ENCODE measurements at regions not wholly inside any gene's neighbourhood (a gene's known extent, or its start where the extent isn't known, plus 50 kb on each side); places are given as distances from the start of the nearest gene placed in this dataset.

GRCh38 chr5:100260968-100261367 is 274.2 kb upstream of the FAM174A start:
- Histone ChIP-seq H3K4me2 (ENCODE audit: low read length) (no peak overlapping the region), H4K20me1 (ENCODE audit: insufficient read depth) (no peaks in the 10 kb centered on the region; the same call in 1 of the 2 replicates), H2AFZ (ENCODE audit: low read depth, low read length, poor library complexity, severe bottlenecking) (no peak overlapping the region), H3K36me3 (ENCODE audit: control insufficient read depth in 1 of 2, insufficient read depth in 2 of 2, low read length in 2 of 2) (no peaks in the 10 kb centered on the region), H3K9ac (ENCODE audit: low read length) (no peak overlapping the region), H3K9me2 (ENCODE audit: insufficient read depth) (no peaks in the 10 kb centered on the region), H3K27ac (ENCODE audit: low read depth, low read length) (no peak overlapping the region), H3K27me3 (ENCODE audit: insufficient read depth, low read length) (no peaks in the 10 kb centered on the region), H3K9me3 (ENCODE audit: control insufficient read depth in 1 of 2, insufficient read depth in 1 of 2, low read depth in 1 of 2, low read length in 2 of 2) (no peaks in the 10 kb centered on the region), H3K4me3 (replicated peaks in 1 of 2; ENCODE audit: low read depth in 1 of 2, low read length in 2 of 2) (no peak overlapping the region), H3K79me2 (ENCODE audit: insufficient read depth, low read length) (no peaks in the 10 kb centered on the region), H3K4me1 (ENCODE audit: control insufficient read depth in 1 of 2, insufficient read depth in 2 of 2, low read length in 2 of 2) (no peaks in the 10 kb centered on the region)
- TF ChIP-seq SP1 (IDR thresholded peaks at IDR 0.05; ENCODE audit: low read depth): no peak
- ChIA-PET POLR2A (no interaction called here), RAD21 (ENCODE audit: low non-redundant PET in 1 of 2, low total read pairs in 2 of 2, uncharacterized antibody in 2 of 2, unreplicated experiment in 2 of 2) (interaction anchor here in 1 of 2 experiments (0.6 kb wide), 1 partner anchor 84 kb away, joined by 3 read pairs; no protein-coding TSS in a partner anchor), CTCF (no interaction called here)
- no peak for ATAC-seq
- BruUV-seq (replicated peaks): no TSS peak
- intact Hi-C loops (cut with micrococcal nuclease): no loop called here
- no peak for DNase-seq (ENCODE audit: low read depth, low spot score)

GRCh38 chr5:100252944-100253343 is 282.2 kb upstream of the FAM174A start:
- no peaks in the 10 kb centered on the region for H3K27me3 ChIP-seq (ENCODE audit: insufficient read depth, low read length)
- H3K4me2 ChIP-seq (ENCODE audit: low read length): no peak overlapping the region
- H3K9ac ChIP-seq (ENCODE audit: low read length): no peak overlapping the region
- TF ChIP-seq EGR1 (IDR thresholded peaks at IDR 0.05; ENCODE audit: low read depth): no peak
- TF ChIP-seq, protein P1, sequence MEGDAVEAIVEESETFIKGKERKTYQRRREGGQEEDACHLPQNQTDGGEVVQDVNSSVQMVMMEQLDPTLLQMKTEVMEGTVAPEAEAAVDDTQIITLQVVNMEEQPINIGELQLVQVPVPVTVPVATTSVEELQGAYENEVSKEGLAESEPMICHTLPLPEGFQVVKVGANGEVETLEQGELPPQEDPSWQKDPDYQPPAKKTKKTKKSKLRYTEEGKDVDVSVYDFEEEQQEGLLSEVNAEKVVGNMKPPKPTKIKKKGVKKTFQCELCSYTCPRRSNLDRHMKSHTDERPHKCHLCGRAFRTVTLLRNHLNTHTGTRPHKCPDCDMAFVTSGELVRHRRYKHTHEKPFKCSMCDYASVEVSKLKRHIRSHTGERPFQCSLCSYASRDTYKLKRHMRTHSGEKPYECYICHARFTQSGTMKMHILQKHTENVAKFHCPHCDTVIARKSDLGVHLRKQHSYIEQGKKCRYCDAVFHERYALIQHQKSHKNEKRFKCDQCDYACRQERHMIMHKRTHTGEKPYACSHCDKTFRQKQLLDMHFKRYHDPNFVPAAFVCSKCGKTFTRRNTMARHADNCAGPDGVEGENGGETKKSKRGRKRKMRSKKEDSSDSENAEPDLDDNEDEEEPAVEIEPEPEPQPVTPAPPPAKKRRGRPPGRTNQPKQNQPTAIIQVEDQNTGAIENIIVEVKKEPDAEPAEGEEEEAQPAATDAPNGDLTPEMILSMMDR (IDR thresholded peaks at IDR 0.05 in 2 of 3, conservative IDR thresholded peaks at IDR 0.05 in 1 of 3; ENCODE audit: borderline replicate concordance in 1 of 3, insufficient read depth in 1 of 3, low read depth in 2 of 3, low read length in 2 of 3): no peak
- no peak for TF ChIP-seq JUND (IDR thresholded peaks at IDR 0.05)
- no peak for TF ChIP-seq ZNF274 (IDR thresholded peaks at IDR 0.05; ENCODE audit: low read depth, low read length)
- TF ChIP-seq CBX3 (IDR thresholded peaks at IDR 0.05; ENCODE audit: low read depth): no peak
- no peak for TF ChIP-seq ELF1 (IDR thresholded peaks at IDR 0.05; ENCODE audit: borderline replicate concordance, low read depth)
- no peak for TF ChIP-seq EZH2phosphoT487 (IDR thresholded peaks at IDR 0.05; ENCODE audit: borderline replicate concordance)
- TF ChIP-seq TCF7L2 (IDR thresholded peaks at IDR 0.05; ENCODE audit: borderline replicate concordance, extremely low read depth, insufficient read depth, insufficient read length): no peak
- no peaks in the 10 kb centered on the region for H3K36me3 ChIP-seq (ENCODE audit: control insufficient read depth in 1 of 2, insufficient read depth in 2 of 2, low read length in 2 of 2)
- DNase-seq (ENCODE audit: low read depth, low spot score) (no peak), ATAC-seq (no peak)
- H3K9me3 ChIP-seq (ENCODE audit: control insufficient read depth in 1 of 2, insufficient read depth in 1 of 2, low read depth in 1 of 2, low read length in 2 of 2): no peaks in the 10 kb centered on the region
- no peak overlapping the region for H2AFZ ChIP-seq (ENCODE audit: low read depth, low read length, poor library complexity, severe bottlenecking)
- no peak overlapping the region for H3K4me3 ChIP-seq (replicated peaks in 1 of 2; ENCODE audit: low read depth in 1 of 2, low read length in 2 of 2)
- H3K9me2 ChIP-seq (ENCODE audit: insufficient read depth): no peaks in the 10 kb centered on the region
- no peaks in the 10 kb centered on the region for H4K20me1 ChIP-seq (ENCODE audit: insufficient read depth)
- POLR2A ChIA-PET: no interaction called here
- intact Hi-C loops (cut with micrococcal nuclease): no loop called here
- H3K4me1 ChIP-seq (ENCODE audit: control insufficient read depth in 1 of 2, insufficient read depth in 2 of 2, low read length in 2 of 2): no peaks in the 10 kb centered on the region
- CTCF ChIA-PET: no interaction called here
- no TSS peak for BruUV-seq (replicated peaks)
- no peak overlapping the region for H3K27ac ChIP-seq (ENCODE audit: low read depth, low read length)
- RAD21 ChIA-PET (ENCODE audit: low non-redundant PET in 1 of 2, low total read pairs in 2 of 2, uncharacterized antibody in 2 of 2, unreplicated experiment in 2 of 2): no interaction called here
- no peaks in the 10 kb centered on the region for H3K79me2 ChIP-seq (ENCODE audit: insufficient read depth, low read length)
